HUES48 (cell line): ENCODE measurements at regions not wholly inside any gene's neighbourhood (a gene's known extent, or its start where the extent isn't known, plus 50 kb on each side); places are given as distances from the start of the nearest gene placed in this dataset.

Experiments used
- H3K27ac ChIP-seq: one replicate; pipeline ENCODE4 v1.7.0; 2013; ENCODE audit warnings: low read depth, low read length, inconsistent platforms
- H3K27me3 ChIP-seq: 2 replicates; pipeline ENCODE4 v1.6.1; 2013; ENCODE audit warnings: mild to moderate bottlenecking, low read length; ENCODE audit not compliant: control insufficient read depth, insufficient read depth
- H3K36me3 ChIP-seq: 2 replicates; pipeline ENCODE4 v1.6.1; 2013; ENCODE audit warnings: low read length; ENCODE audit not compliant: control insufficient read depth, insufficient read depth
- H3K4me1 ChIP-seq: 2 replicates; pipeline ENCODE4 v1.6.1; 2013; ENCODE audit warnings: mild to moderate bottlenecking, low read length; ENCODE audit not compliant: control insufficient read depth, insufficient read depth
- H3K4me3 ChIP-seq: 2 replicates; pipeline ENCODE4 v1.5.1; 2013; ENCODE audit warnings: mild to moderate bottlenecking, low read depth, low read length
- H3K9ac ChIP-seq: 2 replicates; pipeline ENCODE4 v1.6.1; 2013; ENCODE audit warnings: mild to moderate bottlenecking, low read depth, low read length, moderate library complexity
- H3K9me3 ChIP-seq: 2 replicates; pipeline ENCODE4 v1.6.1; 2013; ENCODE audit warnings: low read length; ENCODE audit not compliant: control insufficient read depth, insufficient read depth

DNA sequence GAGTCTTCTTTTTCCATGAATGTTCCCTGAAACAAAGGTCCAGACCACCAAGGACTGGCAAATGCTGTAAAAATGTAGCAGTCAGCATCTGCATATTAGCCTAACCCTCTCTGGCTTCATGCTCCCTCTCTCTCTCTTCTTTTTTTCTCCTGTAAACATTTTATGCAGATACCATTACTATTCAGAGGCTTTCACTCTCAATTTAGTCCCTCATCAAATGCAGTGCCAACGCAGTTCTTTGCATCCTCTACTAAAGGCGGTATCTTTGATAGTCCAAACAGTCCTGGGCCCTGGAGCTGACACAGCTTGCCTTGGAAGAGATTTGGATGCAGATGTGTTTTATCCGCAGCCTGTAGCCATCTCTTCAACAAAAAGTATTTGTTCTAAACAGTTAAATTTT, 167.1 kb upstream of the MMS22L start:
- Histone ChIP-seq H3K9me3 (no peaks in the 10 kb centered on the region), H3K36me3 (no peaks in the 10 kb centered on the region), H3K27ac (no peak overlapping the region), H3K4me1 (no peaks in the 10 kb centered on the region), H3K4me3 (no peak overlapping the region), H3K27me3 (no peaks in the 10 kb centered on the region), H3K9ac (no peak overlapping the region)

DNA sequence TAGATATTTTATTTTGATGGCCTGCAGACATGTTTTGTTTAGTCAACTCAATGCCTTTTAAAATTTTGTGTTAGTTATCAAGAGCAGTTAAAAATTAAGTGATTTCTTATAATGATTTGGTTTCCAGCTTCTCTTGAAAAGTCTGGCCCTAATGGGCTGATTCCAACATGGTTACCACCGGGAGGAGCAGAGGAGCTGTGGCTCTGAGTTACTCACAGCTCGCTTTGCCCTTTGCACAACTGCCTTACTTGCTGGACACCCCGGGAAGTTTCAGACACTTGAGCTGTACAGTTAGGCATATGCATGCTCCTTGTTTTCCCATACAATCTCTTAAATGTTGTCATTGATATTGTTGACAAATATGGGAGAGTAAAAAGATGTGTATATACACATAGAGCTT, 173.1 kb upstream of the MMS22L start:
- H3K36me3 ChIP-seq: no peaks in the 10 kb centered on the region
- H3K27me3 ChIP-seq: no peaks in the 10 kb centered on the region
- no peak overlapping the region for H3K27ac ChIP-seq
- no peak overlapping the region for H3K9ac ChIP-seq
- no peaks in the 10 kb centered on the region for H3K9me3 ChIP-seq
- H3K4me3 ChIP-seq: no peak overlapping the region
- peaks cover 1% of the 10 kb centered on the region; the same call in 1 of the 2 replicates for H3K4me1 ChIP-seq

DNA sequence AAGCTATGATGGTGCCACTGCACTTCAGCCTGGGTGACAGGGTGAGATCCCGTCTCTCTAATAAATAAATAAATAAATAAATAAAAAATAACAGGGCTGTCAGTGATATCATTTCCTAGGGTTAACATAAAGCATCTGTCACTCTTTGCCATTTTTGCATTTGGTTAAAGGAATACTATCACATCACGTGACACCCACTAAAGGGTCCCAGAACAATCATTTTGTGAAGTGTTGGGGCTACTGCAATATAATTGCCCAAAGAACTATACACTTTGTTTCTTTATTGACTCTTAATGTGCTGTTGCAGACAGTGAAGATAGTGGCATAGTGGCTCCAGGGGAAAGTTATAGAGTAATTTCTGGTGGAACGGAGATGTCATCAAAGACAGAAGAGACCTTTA, 176.5 kb upstream of the MMS22L start:
- Histone ChIP-seq H3K9me3 (no peaks in the 10 kb centered on the region), H3K27ac (no peak overlapping the region), H3K4me1 (peaks cover 4% of the 10 kb centered on the region; the same call in 1 of the 2 replicates), H3K4me3 (no peak overlapping the region), H3K27me3 (no peaks in the 10 kb centered on the region), H3K9ac (no peak overlapping the region), H3K36me3 (no peaks in the 10 kb centered on the region)

DNA sequence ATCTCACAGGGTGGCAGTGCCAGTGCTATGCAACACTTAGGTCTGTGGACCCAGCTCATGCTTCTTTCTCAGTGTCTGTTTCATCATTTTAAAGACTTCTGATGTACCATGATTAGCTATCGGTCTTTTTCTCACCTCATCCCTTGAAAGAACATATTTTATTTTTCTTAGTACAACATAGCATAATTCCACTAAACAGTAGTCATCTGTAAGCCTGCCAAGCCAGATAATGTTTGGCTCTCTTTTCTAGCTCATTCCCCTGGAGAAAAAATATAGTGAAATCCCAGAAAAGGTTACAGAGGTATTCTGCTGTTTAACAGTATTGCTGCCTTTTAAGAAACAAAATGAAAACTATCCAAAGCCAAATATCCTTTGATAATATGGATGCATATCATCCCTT, 177.0 kb upstream of the MMS22L start:
- no peak overlapping the region for H3K27ac ChIP-seq
- no peak overlapping the region for H3K9ac ChIP-seq
- no peak overlapping the region for H3K4me3 ChIP-seq
- no peaks in the 10 kb centered on the region for H3K27me3 ChIP-seq
- H3K9me3 ChIP-seq: no peaks in the 10 kb centered on the region
- no peaks in the 10 kb centered on the region for H3K36me3 ChIP-seq
- H3K4me1 ChIP-seq: peaks cover 4% of the 10 kb centered on the region; the same call in 1 of the 2 replicates

DNA sequence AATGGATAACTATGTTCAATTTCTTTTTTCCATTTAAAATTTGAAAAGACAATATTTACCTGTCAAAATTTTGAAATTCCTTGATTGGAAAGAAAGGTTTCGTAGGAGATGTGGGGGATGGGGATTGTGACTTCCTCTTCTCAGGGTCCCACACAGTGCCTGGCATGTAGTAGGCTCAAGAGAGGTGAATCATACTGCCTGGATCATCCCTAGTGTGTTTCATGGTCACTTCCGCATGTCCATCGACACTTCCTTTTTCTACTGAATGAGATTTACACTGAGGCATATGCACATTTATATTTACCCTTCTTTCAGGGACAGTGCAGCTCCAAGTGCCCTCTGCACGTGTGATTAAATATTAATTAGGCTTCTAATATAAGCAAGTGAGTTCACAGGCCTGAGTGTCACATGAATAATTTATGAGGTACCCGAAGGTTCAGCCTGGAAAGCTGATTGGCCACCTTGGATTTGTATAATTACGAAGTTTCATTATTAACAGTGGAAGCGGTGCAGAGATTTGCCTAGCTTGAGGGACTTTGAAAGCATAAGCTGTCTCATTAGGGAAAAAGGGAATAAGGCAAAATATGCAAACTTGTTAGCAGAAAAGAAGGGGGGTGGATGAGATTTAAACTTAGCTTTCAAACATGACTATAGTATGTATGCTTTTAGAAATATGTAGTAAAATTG, 177.5 kb upstream of the MMS22L start:
- no peaks in the 10 kb centered on the region for H3K27me3 ChIP-seq
- H3K27ac ChIP-seq: no peak overlapping the region
- peaks cover 4% of the 10 kb centered on the region; the same call in 1 of the 2 replicates for H3K4me1 ChIP-seq
- H3K36me3 ChIP-seq: no peaks in the 10 kb centered on the region
- no peaks in the 10 kb centered on the region for H3K9me3 ChIP-seq
- no peak overlapping the region for H3K9ac ChIP-seq
- H3K4me3 ChIP-seq: no peak overlapping the region

DNA sequence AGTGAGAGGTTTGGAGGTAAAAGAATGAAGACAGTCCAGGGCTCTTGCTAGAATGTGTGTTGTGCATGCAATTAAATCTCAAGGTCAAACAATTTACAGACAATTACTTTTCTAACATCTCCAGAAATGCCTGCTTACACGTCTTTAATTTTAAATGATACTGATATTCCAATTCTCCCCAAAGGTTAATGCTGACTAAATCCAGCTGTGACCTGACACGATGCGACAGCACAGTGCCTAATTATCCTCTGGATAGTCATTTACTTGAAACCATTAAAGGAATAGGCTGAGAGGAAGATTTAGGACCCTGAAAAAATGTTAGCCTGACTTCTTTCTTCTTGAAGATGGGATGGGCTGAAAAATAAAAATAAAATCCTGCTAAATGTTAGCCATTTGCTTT, 178.2 kb upstream of the MMS22L start:
- H3K9me3 ChIP-seq: no peaks in the 10 kb centered on the region
- no peak overlapping the region for H3K27ac ChIP-seq
- peaks cover 10% of the 10 kb centered on the region for H3K4me1 ChIP-seq
- H3K9ac ChIP-seq: no peak overlapping the region
- H3K36me3 ChIP-seq: no peaks in the 10 kb centered on the region
- H3K4me3 ChIP-seq: no peak overlapping the region
- H3K27me3 ChIP-seq: no peaks in the 10 kb centered on the region

DNA sequence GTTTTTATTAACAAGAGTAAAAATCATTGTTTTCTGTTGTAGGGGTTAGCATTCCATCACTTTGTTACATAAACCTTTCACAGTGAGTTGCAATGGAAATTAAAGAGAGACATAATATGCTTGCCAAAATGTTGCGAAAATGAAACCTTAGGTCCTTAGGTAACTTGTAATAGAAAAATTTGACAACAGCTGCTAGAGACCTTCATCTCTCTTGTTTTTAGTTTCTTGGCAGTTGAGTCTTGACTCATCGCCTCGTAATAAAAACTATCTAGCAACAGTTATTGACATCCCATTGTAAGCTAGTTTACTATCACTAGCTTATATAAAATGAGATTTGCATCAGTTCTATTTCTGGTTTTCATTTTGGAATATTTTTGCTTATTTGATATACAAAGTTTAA, 179.0 kb upstream of the MMS22L start:
- Histone ChIP-seq H3K4me3 (no peak overlapping the region), H3K27me3 (no peaks in the 10 kb centered on the region), H3K36me3 (no peaks in the 10 kb centered on the region), H3K4me1 (peaks cover 16% of the 10 kb centered on the region), H3K27ac (no peak overlapping the region), H3K9ac (no peak overlapping the region), H3K9me3 (no peaks in the 10 kb centered on the region)

DNA sequence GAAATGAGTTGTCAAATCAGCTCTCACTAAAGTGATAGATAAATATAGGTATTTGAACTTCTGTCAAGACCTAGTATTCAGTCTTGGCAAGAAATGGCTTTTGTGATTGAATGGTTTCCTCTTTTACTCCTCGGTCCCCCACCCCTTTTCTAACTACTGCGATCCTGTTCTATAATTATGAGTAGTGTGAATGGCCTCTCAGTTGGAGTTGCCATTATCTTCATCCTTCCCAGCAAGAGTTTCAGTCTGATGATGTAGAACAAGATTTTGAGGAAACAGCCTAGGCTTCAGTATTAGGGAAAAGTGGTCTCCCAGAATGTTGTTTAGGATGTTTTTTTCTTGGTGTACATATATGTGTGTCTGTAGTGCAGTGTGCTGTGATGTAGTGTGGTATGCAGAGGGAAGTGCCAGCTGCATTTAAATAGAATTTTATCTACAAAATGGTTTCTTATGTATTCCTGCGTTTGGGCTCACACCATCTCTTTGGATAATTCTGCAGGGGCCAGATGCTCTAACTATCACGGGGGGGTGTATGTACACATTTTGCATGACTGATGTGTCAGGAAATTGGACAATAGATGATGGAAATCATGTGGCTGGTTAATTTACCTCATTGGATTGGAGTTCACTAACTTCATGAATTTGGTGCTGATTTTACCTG, 180.1 kb upstream of the MMS22L start:
- Histone ChIP-seq H3K27ac (no peak overlapping the region), H3K9ac (no peak overlapping the region), H3K4me1 (peaks cover 16% of the 10 kb centered on the region), H3K36me3 (no peaks in the 10 kb centered on the region), H3K4me3 (no peak overlapping the region), H3K27me3 (no peaks in the 10 kb centered on the region), H3K9me3 (no peaks in the 10 kb centered on the region)

DNA sequence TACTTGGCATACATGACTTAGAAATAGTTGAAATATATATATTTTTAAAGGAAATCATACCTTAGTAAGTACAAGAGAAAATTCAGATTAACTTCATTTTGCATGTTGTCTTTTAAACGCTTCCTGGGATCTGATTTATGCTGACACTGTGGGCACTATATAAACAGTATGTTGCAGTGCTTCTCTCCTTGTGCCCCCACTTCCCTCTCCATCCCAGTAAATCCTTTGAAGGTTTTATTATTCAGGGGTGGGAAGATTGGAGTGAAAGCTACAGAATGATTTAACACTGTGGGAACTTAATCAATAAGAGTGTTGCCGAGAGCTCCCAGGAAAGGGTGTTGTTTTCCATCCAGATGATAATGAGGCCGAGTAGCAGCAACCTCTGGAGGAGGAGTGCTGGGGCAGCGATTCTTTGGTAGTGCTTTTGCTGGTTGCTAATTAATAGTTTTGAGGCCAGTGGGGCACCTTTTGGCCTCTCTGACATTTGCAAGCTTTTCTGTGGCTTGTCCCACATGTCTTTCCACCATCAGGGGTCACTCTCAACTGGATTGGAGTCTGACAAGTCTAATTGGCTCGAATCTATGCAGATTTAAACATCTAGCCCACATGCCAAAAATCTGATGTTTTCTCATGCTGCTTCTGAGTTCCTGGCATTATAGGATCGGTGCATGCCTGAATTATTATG, 183.0 kb upstream of the MMS22L start:
- H3K4me1 ChIP-seq: peaks cover 15% of the 10 kb centered on the region
- no peaks in the 10 kb centered on the region for H3K36me3 ChIP-seq
- no peaks in the 10 kb centered on the region for H3K27me3 ChIP-seq
- H3K27ac ChIP-seq: peak overlapping the region; percentile 45
- no peak overlapping the region for H3K9ac ChIP-seq
- no peaks in the 10 kb centered on the region for H3K9me3 ChIP-seq
- H3K4me3 ChIP-seq: no peak overlapping the region

DNA sequence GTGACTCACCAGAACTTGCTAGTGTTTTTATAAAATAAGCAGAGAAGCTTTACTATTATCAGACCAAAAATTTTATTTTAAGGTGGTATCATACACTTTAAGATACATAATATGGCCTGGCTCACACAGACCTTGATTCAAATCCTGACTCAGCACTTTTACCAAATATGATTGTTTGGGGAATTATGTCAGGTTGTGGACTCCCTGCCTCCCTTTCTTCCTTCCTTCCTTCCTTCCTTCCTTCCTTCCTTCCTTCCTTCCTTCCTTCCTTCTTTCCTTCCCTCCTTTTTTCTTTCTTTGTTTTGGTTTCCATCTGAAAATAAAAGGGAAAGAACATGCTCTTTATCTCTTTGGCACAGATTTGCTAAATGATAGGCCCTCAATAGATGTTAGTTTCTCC, 186.0 kb upstream of the MMS22L start:
- H3K36me3 ChIP-seq: no peaks in the 10 kb centered on the region
- no peak overlapping the region for H3K9ac ChIP-seq
- H3K9me3 ChIP-seq: no peaks in the 10 kb centered on the region
- H3K4me3 ChIP-seq: no peak overlapping the region
- no peak overlapping the region for H3K27ac ChIP-seq
- H3K4me1 ChIP-seq: peaks cover 11% of the 10 kb centered on the region
- H3K27me3 ChIP-seq: no peaks in the 10 kb centered on the region

DNA sequence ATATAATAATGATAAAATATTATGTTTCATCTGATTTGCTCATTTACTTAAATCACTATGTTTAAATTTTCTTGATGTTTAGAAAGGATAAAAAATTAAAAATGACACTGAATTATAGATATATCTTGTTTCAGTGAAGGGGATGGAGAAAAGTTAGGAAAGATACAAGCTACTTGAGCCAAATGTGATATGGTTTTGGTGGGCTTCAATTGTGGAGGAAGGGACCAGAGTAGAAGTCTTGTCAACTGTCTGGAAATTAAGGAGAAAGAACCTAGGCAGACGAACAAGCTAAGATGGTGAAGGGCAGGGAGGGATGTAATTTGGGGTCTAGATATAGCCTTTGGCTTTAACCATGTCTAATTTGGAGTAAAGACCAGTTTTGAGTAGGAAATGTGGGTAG, 186.4 kb upstream of the MMS22L start:
- no peaks in the 10 kb centered on the region for H3K36me3 ChIP-seq
- no peaks in the 10 kb centered on the region for H3K9me3 ChIP-seq
- no peak overlapping the region for H3K4me3 ChIP-seq
- no peaks in the 10 kb centered on the region for H3K27me3 ChIP-seq
- H3K9ac ChIP-seq: no peak overlapping the region
- H3K4me1 ChIP-seq: peaks cover 11% of the 10 kb centered on the region
- no peak overlapping the region for H3K27ac ChIP-seq
